GM21737 (cell line): ENCODE measurements at regions not wholly inside any gene's neighbourhood (a gene's known extent, or its start where the extent isn't known, plus 50 kb on each side); places are given as distances from the start of the nearest gene placed in this dataset.

ENCODE experiments used
- ATAC-seq: cut with Tn5 transposase; IDR thresholded peaks from one replicate; pipeline ENCODE4 v1.9.1; 2021; ENCODE audit warnings: mild to moderate bottlenecking, moderate library complexity; ENCODE audit not compliant: unreplicated experiment

- no peak for ATAC-seq
These were observed 67.7 kb upstream of the JCAD start for GRCh38 chr10:30127120-30127541.

GRCh38 chr10:30125496-30125895, 66.1 kb upstream of the JCAD start:
- ATAC-seq, result no peak

GRCh38 chr10:30124704-30125103, 65.3 kb upstream of the JCAD start:
- ATAC-seq, result no peak

GRCh38 chr10:30121401-30121800, 62.0 kb upstream of the JCAD start:
- ATAC-seq, result no peak

GRCh38 chr10:30118590-30118989, 59.2 kb upstream of the JCAD start:
- ATAC-seq, result no peak

GRCh38 chr10:30117812-30118501, 58.6 kb upstream of the JCAD start:
- ATAC-seq, result no peak

- no peak for ATAC-seq
These were observed 56.7 kb upstream of the JCAD start for GRCh38 chr10:30116041-30116491.

- ATAC-seq, result no peak
These were observed 56.2 kb upstream of the JCAD start for GRCh38 chr10:30115626-30115940.

GRCh38 chr10:30114881-30115625, 55.7 kb upstream of the JCAD start:
- ATAC-seq, result no peak

GRCh38 chr10:30114401-30114800, 55.0 kb upstream of the JCAD start:
- ATAC-seq, result no peak

GRCh38 chr10:30111340-30112022, 52.1 kb upstream of the JCAD start:
- no peak for ATAC-seq
